Peyer's patch (tissue), 4 donors: ENCODE measurements at regions not wholly inside any gene's neighbourhood (a gene's known extent, or its start where the extent isn't known, plus 50 kb on each side); places are given as distances from the start of the nearest gene placed in this dataset.

Experiments
- DNase-seq, 3 donors: peaks; one replicate each; pipeline ENCODE4 v3.0.0-alpha.2; 2017 to 2019
- H3K27ac ChIP-seq, 4 donors: fragments of 200-600 bp; sonication (generic); one replicate each; pipeline ENCODE4 v1.5.1; 2016 to 2019
- H3K27me3 ChIP-seq, 2 donors: fragments of 200-600 bp; sonication (generic); one replicate each; pipeline ENCODE4 v1.5.1; 2019
- H3K36me3 ChIP-seq, 3 donors: fragments of 200-600 bp; sonication (generic); one replicate each; pipeline ENCODE4 v1.5.1; 2016 to 2019
- H3K4me1 ChIP-seq, 4 donors: fragments of 200-600 bp; sonication (generic); one replicate each; pipeline ENCODE4 v1.5.1; 2016 to 2019
- H3K4me3 ChIP-seq, 4 donors: fragments of 200-600 bp; sonication (generic); 1 replicate in 3 of 4; 2 replicates in 1 of 4; pipeline ENCODE4 v1.5.1; 2016 to 2019; ENCODE audit warnings: mild to moderate bottlenecking in 1 of 4
- H3K9me3 ChIP-seq, 4 donors: fragments of 200-600 bp; sonication (generic); one replicate each; pipeline ENCODE4 v1.5.1; 2016 to 2019; ENCODE audit warnings: mild to moderate bottlenecking in 1 of 4
- POLR2A ChIP-seq, 2 donors: fragments of 450-650 bp; IDR thresholded peaks; one replicate each; pipeline ENCODE4 v1.5.1; 2017; ENCODE audit warnings: antibody characterized with exemption in 2 of 2, mild to moderate bottlenecking in 2 of 2, moderate library complexity in 2 of 2
- TF ChIP-seq, protein P1 (sequence below), 6 experiments: fragments of 450-650 bp in 4 of 6; fragments of 200-600 bp in 2 of 6; sonication (generic) in 1 of 6; IDR thresholded peaks; one replicate each; pipeline ENCODE4 v1.5.1; 2017 to 2019; ENCODE audit warnings: antibody characterized with exemption in 6 of 6, mild to moderate bottlenecking in 3 of 6, moderate library complexity in 1 of 6

DNA sequence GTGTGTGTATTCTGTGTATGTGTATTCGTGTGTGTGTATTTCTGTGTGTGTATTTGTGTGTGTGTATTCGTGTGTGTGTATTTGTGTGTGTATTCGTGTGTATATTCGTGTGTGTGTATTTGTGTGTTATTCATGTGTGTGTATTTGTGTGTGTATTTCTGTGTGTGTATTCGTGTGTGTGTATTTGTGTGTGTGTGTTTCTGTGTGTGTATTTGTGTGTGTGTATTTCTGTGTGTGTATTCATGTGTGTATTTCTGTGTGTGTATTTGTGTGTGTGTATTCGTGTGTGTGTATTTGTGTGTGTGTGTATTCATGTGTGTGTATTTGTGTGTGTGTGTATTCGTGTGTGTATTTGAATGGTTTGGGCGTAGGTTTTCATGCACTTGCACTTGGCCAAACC, 405.4 kb downstream of the SOX2 start:
- no peak overlapping the region for H3K4me3 ChIP-seq
- no peak overlapping the region for H3K27ac ChIP-seq
- no peaks in the 10 kb centered on the region for H3K36me3 ChIP-seq
- no peaks in the 10 kb centered on the region for H3K4me1 ChIP-seq
- H3K9me3 ChIP-seq = no peaks in the 10 kb centered on the region
- no peaks in the 10 kb centered on the region for H3K27me3 ChIP-seq
- no peak for TF ChIP-seq POLR2A (IDR thresholded peaks at IDR 0.05)
- TF ChIP-seq, protein P1, sequence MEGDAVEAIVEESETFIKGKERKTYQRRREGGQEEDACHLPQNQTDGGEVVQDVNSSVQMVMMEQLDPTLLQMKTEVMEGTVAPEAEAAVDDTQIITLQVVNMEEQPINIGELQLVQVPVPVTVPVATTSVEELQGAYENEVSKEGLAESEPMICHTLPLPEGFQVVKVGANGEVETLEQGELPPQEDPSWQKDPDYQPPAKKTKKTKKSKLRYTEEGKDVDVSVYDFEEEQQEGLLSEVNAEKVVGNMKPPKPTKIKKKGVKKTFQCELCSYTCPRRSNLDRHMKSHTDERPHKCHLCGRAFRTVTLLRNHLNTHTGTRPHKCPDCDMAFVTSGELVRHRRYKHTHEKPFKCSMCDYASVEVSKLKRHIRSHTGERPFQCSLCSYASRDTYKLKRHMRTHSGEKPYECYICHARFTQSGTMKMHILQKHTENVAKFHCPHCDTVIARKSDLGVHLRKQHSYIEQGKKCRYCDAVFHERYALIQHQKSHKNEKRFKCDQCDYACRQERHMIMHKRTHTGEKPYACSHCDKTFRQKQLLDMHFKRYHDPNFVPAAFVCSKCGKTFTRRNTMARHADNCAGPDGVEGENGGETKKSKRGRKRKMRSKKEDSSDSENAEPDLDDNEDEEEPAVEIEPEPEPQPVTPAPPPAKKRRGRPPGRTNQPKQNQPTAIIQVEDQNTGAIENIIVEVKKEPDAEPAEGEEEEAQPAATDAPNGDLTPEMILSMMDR (IDR thresholded peaks at IDR 0.05) = no peak
- DNase-seq = no peak

DNA sequence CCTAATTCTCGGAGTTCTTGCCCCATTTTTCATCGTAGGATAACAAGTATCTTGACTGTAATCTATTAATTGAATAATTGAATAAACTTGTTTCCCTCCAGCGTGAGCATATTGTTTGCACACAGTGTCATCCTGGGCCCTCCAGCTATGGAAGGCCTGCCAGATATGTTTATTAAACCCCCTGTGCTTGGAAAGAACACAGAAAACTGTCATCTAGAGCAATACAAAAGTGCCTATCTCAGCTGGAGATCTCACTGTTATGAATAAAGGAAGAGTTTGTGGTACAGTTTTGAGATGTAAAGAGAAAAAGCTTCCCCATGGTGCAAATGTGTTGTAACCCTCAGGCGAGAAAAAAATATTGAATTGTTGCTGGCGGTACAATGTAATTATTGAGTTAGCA, 405.9 kb downstream of the SOX2 start:
- no peak overlapping the region for H3K27ac ChIP-seq
- H3K4me3 ChIP-seq = no peak overlapping the region
- no peak for DNase-seq
- H3K36me3 ChIP-seq = no peaks in the 10 kb centered on the region
- H3K4me1 ChIP-seq = no peaks in the 10 kb centered on the region
- TF ChIP-seq POLR2A (IDR thresholded peaks at IDR 0.05) = no peak
- TF ChIP-seq, protein P1 (IDR thresholded peaks at IDR 0.05) = no peak
- H3K27me3 ChIP-seq = no peaks in the 10 kb centered on the region
- H3K9me3 ChIP-seq = no peaks in the 10 kb centered on the region

DNA sequence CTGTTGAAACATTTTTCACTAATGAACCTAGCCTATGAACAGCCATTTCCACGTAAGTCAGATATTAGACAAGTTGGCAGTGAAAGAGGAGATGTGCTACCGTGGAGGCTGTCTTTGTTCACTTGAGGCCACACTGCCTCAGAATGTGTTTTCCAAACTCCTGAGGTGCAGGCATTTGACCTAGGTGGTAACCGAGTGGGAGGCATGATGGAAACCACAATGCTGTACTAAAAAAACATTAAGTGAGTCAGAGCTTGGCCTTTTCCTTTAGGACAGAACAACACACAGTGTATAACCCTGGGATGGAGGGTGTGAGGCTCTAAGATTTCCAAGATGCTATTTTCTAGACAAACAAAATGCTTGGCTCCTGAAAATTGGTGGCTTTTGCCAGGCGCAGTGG, 406.3 kb downstream of the SOX2 start:
- Histone ChIP-seq H3K27ac (no peak overlapping the region), H3K9me3 (no peaks in the 10 kb centered on the region), H3K36me3 (no peaks in the 10 kb centered on the region), H3K4me3 (no peak overlapping the region), H3K27me3 (no peaks in the 10 kb centered on the region), H3K4me1 (no peaks in the 10 kb centered on the region)
- no peak for DNase-seq
- TF ChIP-seq, protein P1 (IDR thresholded peaks at IDR 0.05) = no peak
- no peak for TF ChIP-seq POLR2A (IDR thresholded peaks at IDR 0.05)

DNA sequence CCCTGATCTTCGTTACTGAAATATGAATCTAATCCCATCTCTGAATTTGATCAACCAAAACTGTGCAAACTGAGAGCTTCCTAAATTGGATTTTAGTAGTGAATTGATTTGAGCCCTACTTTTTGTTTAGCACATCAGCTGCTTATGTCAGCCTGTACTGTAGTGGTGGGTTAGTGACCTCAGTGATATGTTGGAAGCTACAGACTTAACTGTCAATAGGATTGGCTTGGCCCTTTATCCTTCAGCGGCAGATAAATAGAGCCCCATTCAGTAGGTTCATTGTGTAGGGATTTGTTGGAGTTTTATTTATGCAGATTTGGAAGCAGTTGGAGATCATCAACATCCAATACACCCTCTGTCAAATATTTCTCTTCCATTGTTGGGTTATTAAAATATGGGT, 409.7 kb downstream of the SOX2 start:
- Histone ChIP-seq H3K9me3 (no peaks in the 10 kb centered on the region), H3K4me1 (no peaks in the 10 kb centered on the region), H3K27ac (no peak overlapping the region), H3K36me3 (no peaks in the 10 kb centered on the region), H3K27me3 (no peaks in the 10 kb centered on the region), H3K4me3 (no peak overlapping the region)
- TF ChIP-seq, protein P1 (IDR thresholded peaks at IDR 0.05) = no peak
- TF ChIP-seq POLR2A (IDR thresholded peaks at IDR 0.05) = no peak
- no peak for DNase-seq

DNA sequence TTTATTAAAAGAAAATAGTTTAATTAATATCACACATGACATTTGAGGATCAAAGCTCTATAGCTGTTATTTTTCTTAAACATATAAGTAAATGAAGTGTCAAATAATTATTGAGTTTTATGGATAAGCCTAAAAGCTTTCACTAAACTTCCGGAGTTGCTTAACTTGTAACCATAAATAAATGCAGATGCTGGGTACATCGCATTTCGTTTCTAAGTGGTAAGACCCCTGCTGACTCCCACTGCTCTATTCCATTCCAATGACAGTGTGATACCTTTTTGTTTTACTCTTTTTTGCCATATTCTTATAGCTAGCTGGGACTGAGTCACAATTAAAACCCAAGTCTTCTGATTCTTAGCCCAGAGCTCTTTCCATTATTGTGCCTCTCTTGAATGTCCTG, 411.1 kb downstream of the SOX2 start:
- no peaks in the 10 kb centered on the region for H3K4me1 ChIP-seq
- TF ChIP-seq POLR2A (IDR thresholded peaks at IDR 0.05) = no peak
- TF ChIP-seq, protein P1 (IDR thresholded peaks at IDR 0.05) = no peak
- H3K36me3 ChIP-seq = no peaks in the 10 kb centered on the region
- H3K27me3 ChIP-seq = no peaks in the 10 kb centered on the region
- no peak overlapping the region for H3K4me3 ChIP-seq
- no peak overlapping the region for H3K27ac ChIP-seq
- no peaks in the 10 kb centered on the region for H3K9me3 ChIP-seq
- DNase-seq = no peak

DNA sequence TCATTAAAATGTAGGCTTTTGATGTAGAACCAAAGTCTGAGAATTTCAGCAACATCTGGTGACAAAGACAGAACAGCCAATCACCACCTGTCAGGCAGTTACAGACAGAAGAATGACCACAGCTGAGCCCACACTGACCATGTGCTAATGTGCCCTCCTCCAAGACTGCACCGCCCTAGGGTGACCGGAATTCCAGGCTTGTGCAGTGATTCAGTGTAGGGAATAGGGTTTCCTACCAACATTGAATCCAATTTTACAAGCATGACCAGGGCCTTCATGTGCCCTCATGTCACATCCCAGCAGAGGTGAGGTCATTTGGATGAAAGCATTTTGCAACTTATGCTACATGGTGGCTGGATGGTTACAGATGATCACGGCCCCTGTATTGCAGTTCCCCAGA, 412.5 kb downstream of the SOX2 start:
- no peak for DNase-seq
- Histone ChIP-seq H3K4me3 (no peak overlapping the region), H3K27ac (no peak overlapping the region), H3K36me3 (no peaks in the 10 kb centered on the region), H3K27me3 (no peaks in the 10 kb centered on the region), H3K9me3 (no peaks in the 10 kb centered on the region), H3K4me1 (no peaks in the 10 kb centered on the region)
- TF ChIP-seq, protein P1 (IDR thresholded peaks at IDR 0.05) = no peak
- no peak for TF ChIP-seq POLR2A (IDR thresholded peaks at IDR 0.05)
